ENCODE measurements at regions not wholly inside any gene's neighbourhood (a gene's known extent, or its start where the extent isn't known, plus 50 kb on each side); places are given as distances from the start of the nearest gene placed in this dataset.

DNA sequence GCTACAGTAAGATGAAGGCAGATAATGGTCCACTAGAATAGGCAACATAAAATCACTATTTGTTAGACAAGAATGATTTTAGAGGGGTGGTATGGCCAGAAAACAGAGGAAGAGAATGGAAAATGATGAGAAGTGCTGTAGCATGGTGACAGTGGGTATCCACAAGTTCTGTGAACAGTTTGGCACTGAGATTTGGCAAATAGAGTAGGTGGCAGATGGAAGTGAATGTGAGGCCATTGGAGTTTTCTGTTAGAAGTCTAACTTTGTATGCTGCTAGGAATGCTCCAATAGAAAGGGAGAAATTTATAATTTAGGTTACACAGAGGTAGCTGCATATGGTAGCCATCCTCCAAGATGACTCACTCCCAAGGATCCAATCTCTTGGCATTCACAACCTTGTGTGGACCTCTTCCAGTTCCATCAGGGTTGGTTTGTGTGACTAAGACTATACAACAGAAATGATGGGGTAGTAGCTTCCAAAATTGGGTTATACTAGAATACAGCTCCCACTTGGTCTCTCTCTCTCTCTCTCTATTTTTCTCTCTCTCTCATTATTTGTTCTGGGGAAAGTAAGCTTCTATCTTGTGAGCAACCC, 646.9 kb upstream of the ZNF608 start:
- Histone ChIP-seq H3K4me3 (ENCODE audit: low read depth, low read length) (no peak overlapping the region), H3K9me3 (ENCODE audit: control insufficient read depth, insufficient read depth, low read depth, low read length) (peaks cover 5% of the 10 kb centered on the region), H3K27ac (ENCODE audit: low read depth, low read length) (no peak overlapping the region), H3K9ac (ENCODE audit: low read length) (no peak overlapping the region), H3K27me3 (ENCODE audit: control insufficient read depth, insufficient read depth, low read length) (no peaks in the 10 kb centered on the region), H3K4me1 (ENCODE audit: control insufficient read depth, insufficient read depth, low read length) (no peaks in the 10 kb centered on the region), H3K36me3 (ENCODE audit: control insufficient read depth, insufficient read depth, low read length) (no peaks in the 10 kb centered on the region)

DNA sequence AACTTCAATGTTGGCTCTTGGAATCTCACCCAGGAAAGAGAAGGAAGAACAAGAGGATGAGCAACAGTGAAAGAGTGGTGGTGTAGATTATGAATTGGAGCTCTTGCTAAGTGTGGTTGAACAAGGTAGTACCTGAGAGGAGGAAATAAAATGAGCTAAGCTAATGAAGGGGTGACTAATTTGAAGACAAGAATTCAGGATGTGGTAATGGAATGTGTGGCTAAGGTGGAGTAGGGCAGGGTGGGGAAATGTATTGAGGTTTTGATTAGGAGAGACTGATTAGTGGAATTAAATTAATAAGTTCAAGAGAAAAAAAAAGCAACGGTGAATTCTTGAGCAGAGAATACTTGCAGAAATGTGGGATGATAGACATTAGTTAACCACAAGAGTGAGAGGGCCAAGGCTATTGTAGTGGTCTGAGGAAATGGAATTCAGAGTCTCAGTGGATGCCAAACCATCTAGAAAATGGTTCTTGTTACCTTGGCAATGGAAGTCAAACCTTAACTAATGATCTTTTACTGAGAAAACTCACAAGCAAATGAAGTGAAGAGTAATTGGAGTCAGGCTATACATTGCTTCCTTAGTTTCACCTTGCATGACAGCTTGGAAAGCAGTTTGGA, 648.3 kb upstream of the ZNF608 start:
- H3K9me3 ChIP-seq (ENCODE audit: control insufficient read depth, insufficient read depth, low read depth, low read length): peaks cover 5% of the 10 kb centered on the region
- no peak overlapping the region for H3K4me3 ChIP-seq (ENCODE audit: low read depth, low read length)
- H3K9ac ChIP-seq (ENCODE audit: low read length): no peak overlapping the region
- no peak overlapping the region for H3K27ac ChIP-seq (ENCODE audit: low read depth, low read length)
- no peaks in the 10 kb centered on the region for H3K27me3 ChIP-seq (ENCODE audit: control insufficient read depth, insufficient read depth, low read length)
- no peaks in the 10 kb centered on the region for H3K36me3 ChIP-seq (ENCODE audit: control insufficient read depth, insufficient read depth, low read length)
- H3K4me1 ChIP-seq (ENCODE audit: control insufficient read depth, insufficient read depth, low read length): no peaks in the 10 kb centered on the region

DNA sequence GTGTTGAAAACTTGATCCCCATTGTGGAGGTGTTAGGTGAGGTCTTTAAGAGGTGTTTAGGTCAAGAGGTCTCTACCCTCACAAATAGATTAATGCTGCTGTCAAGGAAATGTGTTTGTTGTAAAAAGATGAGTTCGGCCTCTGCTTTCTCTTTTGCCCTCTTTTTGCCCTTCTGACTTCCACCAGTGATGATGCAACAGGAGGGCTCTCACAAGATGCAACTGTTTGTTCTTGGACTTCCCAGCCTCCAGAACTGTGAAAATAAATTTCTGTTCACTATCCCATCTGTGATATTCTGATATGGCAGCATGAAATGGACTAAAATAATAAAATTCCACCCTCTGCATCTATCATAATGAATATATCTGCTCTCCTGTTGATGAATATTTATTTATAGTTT, 650.0 kb upstream of the ZNF608 start:
- Histone ChIP-seq H3K27me3 (ENCODE audit: control insufficient read depth, insufficient read depth, low read length) (no peaks in the 10 kb centered on the region), H3K36me3 (ENCODE audit: control insufficient read depth, insufficient read depth, low read length) (no peaks in the 10 kb centered on the region), H3K27ac (ENCODE audit: low read depth, low read length) (no peak overlapping the region), H3K4me1 (ENCODE audit: control insufficient read depth, insufficient read depth, low read length) (no peaks in the 10 kb centered on the region), H3K9ac (ENCODE audit: low read length) (no peak overlapping the region), H3K4me3 (ENCODE audit: low read depth, low read length) (no peak overlapping the region), H3K9me3 (ENCODE audit: control insufficient read depth, insufficient read depth, low read depth, low read length) (peaks cover 5% of the 10 kb centered on the region)

DNA sequence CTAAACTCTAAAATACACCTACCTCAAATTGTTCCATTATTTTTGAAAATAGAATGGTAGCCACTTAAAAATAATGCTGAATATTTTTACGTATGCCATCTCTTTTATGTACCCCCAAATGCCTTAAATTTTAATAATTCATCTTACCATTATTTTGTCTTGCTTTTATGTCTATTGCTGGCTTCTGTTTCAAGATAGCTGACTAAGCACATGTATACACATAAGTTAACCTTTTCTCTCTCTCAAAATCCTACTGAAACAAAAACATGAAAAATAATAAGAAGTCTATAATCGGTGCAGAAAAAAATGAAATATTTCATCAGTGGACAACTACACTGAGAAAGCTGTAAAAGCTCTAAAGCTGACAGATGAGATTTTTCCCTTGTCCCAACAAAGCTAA, 652.0 kb upstream of the ZNF608 start:
- Histone ChIP-seq H3K27ac (ENCODE audit: low read depth, low read length) (no peak overlapping the region), H3K4me3 (ENCODE audit: low read depth, low read length) (no peak overlapping the region), H3K9ac (ENCODE audit: low read length) (no peak overlapping the region), H3K4me1 (ENCODE audit: control insufficient read depth, insufficient read depth, low read length) (no peaks in the 10 kb centered on the region; the same call in 1 of the 2 replicates), H3K9me3 (ENCODE audit: control insufficient read depth, insufficient read depth, low read depth, low read length) (peaks cover 5% of the 10 kb centered on the region), H3K36me3 (ENCODE audit: control insufficient read depth, insufficient read depth, low read length) (no peaks in the 10 kb centered on the region), H3K27me3 (ENCODE audit: control insufficient read depth, insufficient read depth, low read length) (no peaks in the 10 kb centered on the region)

DNA sequence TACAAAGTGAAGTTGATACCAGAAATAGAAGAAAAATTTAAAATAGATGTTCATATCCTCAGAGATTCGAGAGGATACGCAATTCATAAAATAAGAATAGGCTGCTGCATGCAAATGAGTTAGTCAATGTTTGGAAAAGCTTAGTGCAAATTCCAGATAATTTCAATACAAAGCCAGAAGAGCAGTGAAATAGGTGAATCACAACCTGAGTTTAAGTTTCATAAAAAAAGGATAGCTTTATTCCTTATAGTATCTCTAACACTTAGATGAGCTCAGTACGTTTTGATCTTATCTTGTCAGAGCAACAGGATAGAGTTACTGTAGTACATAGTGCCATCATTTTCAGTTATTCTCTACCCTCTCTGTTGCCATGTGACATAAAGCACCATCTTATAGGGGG, 653.4 kb upstream of the ZNF608 start:
- H3K4me3 ChIP-seq (ENCODE audit: low read depth, low read length): no peak overlapping the region
- H3K27ac ChIP-seq (ENCODE audit: low read depth, low read length): no peak overlapping the region

DNA sequence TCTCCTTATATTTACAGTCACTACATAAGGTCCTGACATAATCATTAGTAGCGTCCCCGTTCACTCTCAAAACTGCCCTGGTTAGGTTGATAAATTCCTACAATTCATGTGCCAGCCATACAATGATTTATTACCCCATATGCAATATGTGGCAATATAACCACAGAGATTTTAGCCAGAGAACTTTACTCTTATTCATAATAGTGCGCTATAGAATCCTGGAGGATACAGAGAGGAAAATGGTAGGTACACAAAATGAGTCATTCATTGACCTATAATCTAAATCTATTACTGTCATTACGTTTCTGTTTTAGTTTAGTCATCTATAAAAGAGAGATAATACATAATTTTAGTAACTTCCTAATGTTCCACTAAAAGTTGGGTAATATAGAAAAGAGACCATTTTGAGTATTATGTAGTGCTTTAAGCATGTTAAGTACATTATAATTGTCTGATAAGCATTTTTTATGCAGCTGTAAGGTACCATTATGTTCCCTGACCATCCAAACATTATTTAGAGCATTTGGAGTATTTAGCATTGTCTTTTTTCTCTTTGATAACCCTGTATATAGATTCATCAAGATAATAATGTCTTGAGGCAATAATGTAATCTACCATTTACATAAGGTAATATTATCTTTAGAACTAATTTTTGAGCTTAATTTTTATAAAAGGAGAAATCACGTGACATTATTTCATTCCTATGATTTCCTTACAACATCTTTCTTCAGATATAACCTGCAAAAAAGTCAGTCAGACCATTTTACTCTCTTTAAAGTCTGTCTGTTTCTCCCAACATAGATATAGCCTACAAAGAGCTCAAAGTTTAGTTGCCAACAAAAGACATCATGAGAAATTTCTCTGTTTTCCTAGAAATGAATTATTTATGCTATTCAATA, 655.5 kb upstream of the ZNF608 start:
- no peak overlapping the region for H3K9ac ChIP-seq (ENCODE audit: low read length)
- H3K4me3 ChIP-seq (ENCODE audit: low read depth, low read length): no peak overlapping the region

More for the DNA sequence above, 653.4 kb upstream of the ZNF608 start:
- no peaks in the 10 kb centered on the region for H3K36me3 ChIP-seq (ENCODE audit: control insufficient read depth, insufficient read depth, low read length)
- H3K9ac ChIP-seq (ENCODE audit: low read length): no peak overlapping the region
- H3K27me3 ChIP-seq (ENCODE audit: control insufficient read depth, insufficient read depth, low read length): no peaks in the 10 kb centered on the region
- H3K9me3 ChIP-seq (ENCODE audit: control insufficient read depth, insufficient read depth, low read depth, low read length): peaks cover 5% of the 10 kb centered on the region
- no peaks in the 10 kb centered on the region; the same call in 1 of the 2 replicates for H3K4me1 ChIP-seq (ENCODE audit: control insufficient read depth, insufficient read depth, low read length)

DNA sequence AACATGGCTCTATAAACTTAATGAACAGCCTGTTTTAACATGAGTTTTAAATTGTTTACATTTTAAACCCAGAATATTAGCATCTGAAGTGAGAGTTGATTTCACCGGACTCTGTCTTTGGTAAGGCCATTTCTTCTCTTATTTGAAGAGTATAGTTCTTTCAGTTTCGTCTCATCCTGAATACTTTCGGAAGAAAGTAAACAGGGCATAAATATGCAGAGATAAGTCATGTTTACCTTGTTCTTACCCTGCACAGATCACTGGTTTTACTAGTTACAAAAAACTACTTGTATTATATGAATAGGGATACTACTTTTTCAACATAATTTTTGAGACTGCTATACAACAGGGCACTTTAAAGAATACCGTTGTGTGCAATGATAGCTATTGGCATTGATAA, 656.3 kb upstream of the ZNF608 start:
- Histone ChIP-seq H3K36me3 (ENCODE audit: control insufficient read depth, insufficient read depth, low read length) (no peaks in the 10 kb centered on the region), H3K9ac (ENCODE audit: low read length) (no peak overlapping the region), H3K9me3 (ENCODE audit: control insufficient read depth, insufficient read depth, low read depth, low read length) (peaks cover 5% of the 10 kb centered on the region; the same call in 1 of the 2 replicates), H3K4me1 (ENCODE audit: control insufficient read depth, insufficient read depth, low read length) (no peaks in the 10 kb centered on the region; the same call in 1 of the 2 replicates), H3K27me3 (ENCODE audit: control insufficient read depth, insufficient read depth, low read length) (no peaks in the 10 kb centered on the region), H3K4me3 (ENCODE audit: low read depth, low read length) (no peak overlapping the region), H3K27ac (ENCODE audit: low read depth, low read length) (no peak overlapping the region)

More for the DNA sequence above, 655.5 kb upstream of the ZNF608 start:
- Histone ChIP-seq H3K9me3 (ENCODE audit: control insufficient read depth, insufficient read depth, low read depth, low read length) (peaks cover 5% of the 10 kb centered on the region; the same call in 1 of the 2 replicates), H3K27me3 (ENCODE audit: control insufficient read depth, insufficient read depth, low read length) (no peaks in the 10 kb centered on the region), H3K4me1 (ENCODE audit: control insufficient read depth, insufficient read depth, low read length) (no peaks in the 10 kb centered on the region; the same call in 1 of the 2 replicates), H3K36me3 (ENCODE audit: control insufficient read depth, insufficient read depth, low read length) (no peaks in the 10 kb centered on the region), H3K27ac (ENCODE audit: low read depth, low read length) (no peak overlapping the region)

DNA sequence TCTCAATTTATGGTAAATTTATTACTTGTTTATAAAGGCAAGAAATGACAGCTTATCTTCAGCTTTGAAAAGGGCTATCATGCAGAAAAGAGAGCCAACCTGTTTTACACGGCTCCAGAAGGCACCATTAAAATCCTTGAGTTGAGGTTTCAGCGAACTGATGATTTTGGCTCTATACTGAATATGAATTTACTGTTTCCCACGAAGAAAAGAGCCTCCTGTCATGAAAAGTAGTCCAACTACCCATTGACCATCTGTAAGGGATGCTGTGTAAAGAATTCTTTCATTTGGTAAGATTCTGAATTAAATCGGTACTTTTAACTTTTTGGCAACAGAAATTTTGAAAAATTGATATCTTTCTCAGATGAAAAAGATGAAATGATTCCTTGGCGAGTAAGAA, 657.6 kb upstream of the ZNF608 start:
- Histone ChIP-seq H3K27me3 (ENCODE audit: control insufficient read depth, insufficient read depth, low read length) (no peaks in the 10 kb centered on the region), H3K27ac (ENCODE audit: low read depth, low read length) (no peak overlapping the region), H3K9me3 (ENCODE audit: control insufficient read depth, insufficient read depth, low read depth, low read length) (peaks cover 5% of the 10 kb centered on the region; the same call in 1 of the 2 replicates), H3K36me3 (ENCODE audit: control insufficient read depth, insufficient read depth, low read length) (no peaks in the 10 kb centered on the region), H3K4me3 (ENCODE audit: low read depth, low read length) (no peak overlapping the region), H3K9ac (ENCODE audit: low read length) (no peak overlapping the region), H3K4me1 (ENCODE audit: control insufficient read depth, insufficient read depth, low read length) (peaks cover 8% of the 10 kb centered on the region)

DNA sequence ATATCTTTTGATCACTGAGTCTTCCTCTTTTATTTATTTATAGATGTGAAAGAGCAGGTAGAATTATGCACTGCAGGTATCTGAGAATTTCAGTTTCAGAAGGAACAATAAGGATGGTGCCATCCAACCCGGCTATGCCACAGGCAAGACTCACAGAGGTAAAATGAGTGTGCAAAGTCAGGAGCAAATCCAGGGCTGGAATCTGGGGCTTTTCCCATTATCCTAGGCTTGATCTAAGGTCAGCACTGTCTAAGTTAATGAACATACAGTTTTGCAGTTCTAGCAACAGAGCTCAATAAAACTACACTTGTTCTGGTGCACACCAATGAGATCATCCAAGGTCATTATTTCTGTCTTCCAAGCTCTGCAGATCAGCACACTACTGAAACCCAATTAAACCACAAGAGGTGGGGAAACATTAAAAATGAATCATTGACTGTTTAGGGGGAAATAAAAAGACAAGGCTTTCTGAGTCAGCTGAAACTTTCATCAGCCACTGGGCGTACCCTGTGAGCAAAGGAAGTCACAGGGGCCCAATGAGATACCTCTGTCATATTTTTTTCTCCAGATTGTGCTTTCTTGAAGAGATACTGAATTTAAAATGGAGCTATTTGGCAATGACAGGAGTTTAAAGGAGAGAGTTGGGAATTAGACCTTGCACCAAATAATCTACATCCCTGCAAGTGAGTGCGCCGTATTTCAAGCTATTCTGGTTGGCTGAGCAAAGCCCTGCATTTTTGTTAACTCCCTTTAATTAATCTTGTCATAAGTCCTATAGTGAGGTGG, 662.2 kb upstream of the ZNF608 start:
- Histone ChIP-seq H3K9ac (ENCODE audit: low read length) (no peak overlapping the region), H3K27ac (ENCODE audit: low read depth, low read length) (no peak overlapping the region), H3K9me3 (ENCODE audit: control insufficient read depth, insufficient read depth, low read depth, low read length) (peaks cover 5% of the 10 kb centered on the region; the same call in 1 of the 2 replicates), H3K4me1 (ENCODE audit: control insufficient read depth, insufficient read depth, low read length) (peaks cover 51% of the 10 kb centered on the region), H3K27me3 (ENCODE audit: control insufficient read depth, insufficient read depth, low read length) (no peaks in the 10 kb centered on the region), H3K36me3 (ENCODE audit: control insufficient read depth, insufficient read depth, low read length) (no peaks in the 10 kb centered on the region), H3K4me3 (ENCODE audit: low read depth, low read length) (no peak overlapping the region)

DNA sequence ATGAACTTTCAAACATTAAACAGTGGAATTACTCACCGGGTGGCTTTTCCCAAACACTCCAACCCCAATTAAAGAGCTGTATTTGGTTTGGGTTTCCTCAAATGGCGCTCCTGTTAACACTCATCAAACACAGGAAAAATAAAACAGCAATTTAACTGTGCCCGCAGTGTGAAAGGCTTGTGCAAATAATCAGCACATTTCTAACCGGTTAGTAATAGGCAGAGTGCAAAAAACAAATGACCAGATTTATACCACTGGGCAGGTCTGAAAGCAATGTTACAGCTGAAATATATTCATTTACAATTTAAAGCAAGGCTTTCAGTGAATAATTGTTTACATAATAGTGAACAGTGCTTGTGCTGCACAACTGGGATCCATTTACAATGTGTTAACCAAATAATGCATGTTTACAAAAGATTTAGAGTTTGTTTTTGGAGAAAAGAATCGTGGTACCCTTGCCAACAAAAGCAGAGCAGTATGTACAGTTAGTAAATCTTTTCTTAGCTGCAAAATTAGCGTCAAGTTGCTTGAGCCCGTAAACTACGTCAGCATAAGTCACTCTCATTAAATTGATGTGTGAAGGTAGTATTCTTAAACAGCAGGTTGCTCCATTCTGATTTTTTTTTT, 662.9 kb upstream of the ZNF608 start:
- Histone ChIP-seq H3K4me3 (ENCODE audit: low read depth, low read length) (no peak overlapping the region), H3K4me1 (ENCODE audit: control insufficient read depth, insufficient read depth, low read length) (peaks cover 58% of the 10 kb centered on the region), H3K27me3 (ENCODE audit: control insufficient read depth, insufficient read depth, low read length) (no peaks in the 10 kb centered on the region), H3K9me3 (ENCODE audit: control insufficient read depth, insufficient read depth, low read depth, low read length) (peaks cover 5% of the 10 kb centered on the region; the same call in 1 of the 2 replicates), H3K9ac (ENCODE audit: low read length) (no peak overlapping the region), H3K27ac (ENCODE audit: low read depth, low read length) (no peak overlapping the region), H3K36me3 (ENCODE audit: control insufficient read depth, insufficient read depth, low read length) (no peaks in the 10 kb centered on the region)

Data from HUES6 (cell line).